ENCODE measurements at regions not wholly inside any gene's neighbourhood (a gene's known extent, or its start where the extent isn't known, plus 50 kb on each side); places are given as distances from the start of the nearest gene placed in this dataset.

DNA sequence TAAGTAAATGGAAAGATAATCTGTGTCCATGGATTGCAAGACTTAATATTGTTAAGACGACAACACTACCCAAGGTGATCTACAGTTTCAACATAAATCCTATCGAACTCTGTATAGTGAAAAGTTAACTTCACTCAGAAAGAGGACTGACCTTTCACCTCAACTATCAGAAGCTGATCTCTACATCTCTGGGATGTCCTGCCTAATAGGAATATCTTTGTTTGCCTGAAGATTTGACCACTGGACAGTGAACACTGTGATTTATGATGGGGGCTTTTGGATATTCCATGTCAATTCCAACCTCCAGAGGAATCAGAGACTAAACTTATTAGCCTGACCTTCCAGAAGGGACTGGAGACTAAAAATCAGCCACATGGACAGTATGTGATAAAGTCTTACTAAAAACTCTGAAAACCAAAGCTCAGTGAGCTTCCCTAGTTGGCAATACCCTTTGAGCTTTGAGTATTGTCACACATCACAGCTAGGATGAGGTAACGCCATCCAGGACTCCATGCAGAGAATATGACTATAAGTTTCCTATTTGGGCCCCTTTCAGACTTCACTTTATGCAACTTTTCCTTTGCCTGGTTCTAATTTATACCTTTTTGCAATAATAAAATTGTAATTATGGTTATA, 164.9 kb upstream of the SETMAR start:
- no peak for DNase-seq (ENCODE audit: low read depth, low spot score)
- TF ChIP-seq POLR2AphosphoS5 (IDR thresholded peaks at IDR 0.05; ENCODE audit: borderline replicate concordance, low read depth, low read length): no peak
- no peak for TF ChIP-seq EZH2 (IDR thresholded peaks at IDR 0.05)
- no peak for TF ChIP-seq FOXP2 (optimal IDR thresholded peaks at IDR 0.05; ENCODE audit: control extremely low read depth, extremely low read length, insufficient read depth)
- Histone ChIP-seq H3K27ac (no peak overlapping the region), H3K4me3 (no peak overlapping the region), H3K36me3 (ENCODE audit: insufficient read depth, low read length) (no peaks in the 10 kb centered on the region), H3K9me3 (ENCODE audit: low read depth, low read length) (no peaks in the 10 kb centered on the region), H3K9ac (ENCODE audit: insufficient read length) (no peak overlapping the region)

DNA sequence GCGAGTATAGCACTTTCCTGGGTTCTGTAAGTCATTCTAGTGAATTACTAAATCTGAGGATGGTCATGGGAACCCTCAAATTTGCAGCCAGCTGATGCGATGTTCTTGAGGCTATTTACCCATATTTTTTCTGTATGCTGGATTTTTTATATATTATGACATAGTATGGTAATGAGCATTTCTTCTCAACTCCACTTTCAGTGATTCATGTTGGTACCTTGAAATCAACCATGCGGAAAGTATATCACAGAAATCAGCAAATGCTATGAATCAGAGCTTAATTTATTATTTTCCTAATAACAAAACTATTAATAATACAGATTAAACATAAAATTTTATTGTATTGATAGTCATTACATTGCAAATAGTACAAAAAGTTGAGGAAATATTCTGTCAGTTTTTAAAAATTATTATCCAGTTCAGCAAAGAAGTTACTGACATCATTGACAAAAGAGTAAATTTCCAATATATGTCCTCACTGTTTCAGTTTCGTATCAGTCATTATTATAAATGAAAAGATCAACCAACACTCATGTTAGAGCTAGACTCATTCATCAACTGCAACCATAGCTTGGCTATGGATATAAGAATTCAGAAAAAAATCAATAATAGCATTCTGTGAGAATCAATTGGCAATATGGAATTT, 164.3 kb upstream of the SETMAR start:
- DNase-seq (ENCODE audit: low read depth, low spot score): no peak
- Histone ChIP-seq H3K9me3 (ENCODE audit: low read depth, low read length) (no peaks in the 10 kb centered on the region), H3K4me3 (no peak overlapping the region), H3K27ac (no peak overlapping the region), H3K36me3 (ENCODE audit: insufficient read depth, low read length) (no peaks in the 10 kb centered on the region), H3K9ac (ENCODE audit: insufficient read length) (no peak overlapping the region)
- TF ChIP-seq EZH2 (IDR thresholded peaks at IDR 0.05) (no peak), FOXP2 (optimal IDR thresholded peaks at IDR 0.05; ENCODE audit: control extremely low read depth, extremely low read length, insufficient read depth) (no peak), POLR2AphosphoS5 (IDR thresholded peaks at IDR 0.05; ENCODE audit: borderline replicate concordance, low read depth, low read length) (no peak)

DNA sequence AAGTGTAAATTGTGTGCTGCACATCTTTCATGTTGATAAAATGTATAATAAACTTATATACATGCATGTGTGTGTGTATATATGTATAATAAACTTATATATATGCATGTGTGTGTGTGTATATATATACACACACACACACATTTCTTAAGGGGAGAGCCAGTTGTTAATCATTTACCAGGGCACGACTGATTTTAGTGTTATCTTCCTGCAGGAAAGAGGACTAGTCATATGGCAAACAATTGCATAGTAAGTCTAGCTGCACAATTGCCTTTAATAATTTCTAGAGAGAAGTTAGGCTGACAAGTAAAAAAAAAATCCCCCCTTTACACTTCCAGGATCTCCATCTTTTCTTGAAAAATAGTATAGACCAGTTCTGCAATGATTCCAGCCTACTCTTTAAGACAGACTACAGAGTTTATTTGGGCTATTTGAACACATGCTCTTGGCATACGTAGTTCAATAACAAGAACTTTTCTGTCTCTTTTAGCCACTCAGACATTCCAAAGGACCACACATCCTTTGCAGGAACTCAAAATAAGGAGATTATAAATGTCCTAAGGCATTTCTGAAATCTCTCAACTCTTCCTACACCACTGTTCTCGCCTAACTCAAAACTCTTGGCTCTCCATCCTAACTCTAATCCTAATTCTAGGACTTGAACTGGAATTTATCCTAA, 163.6 kb upstream of the SETMAR start:
- Histone ChIP-seq H3K4me3 (no peak overlapping the region), H3K9ac (ENCODE audit: insufficient read length) (no peak overlapping the region), H3K27ac (no peak overlapping the region), H3K9me3 (ENCODE audit: low read depth, low read length) (no peaks in the 10 kb centered on the region), H3K36me3 (ENCODE audit: insufficient read depth, low read length) (no peaks in the 10 kb centered on the region)
- TF ChIP-seq POLR2AphosphoS5 (IDR thresholded peaks at IDR 0.05; ENCODE audit: borderline replicate concordance, low read depth, low read length) (no peak), EZH2 (IDR thresholded peaks at IDR 0.05) (no peak), FOXP2 (optimal IDR thresholded peaks at IDR 0.05; ENCODE audit: control extremely low read depth, extremely low read length, insufficient read depth) (no peak)
- no peak for DNase-seq (ENCODE audit: low read depth, low spot score)

DNA sequence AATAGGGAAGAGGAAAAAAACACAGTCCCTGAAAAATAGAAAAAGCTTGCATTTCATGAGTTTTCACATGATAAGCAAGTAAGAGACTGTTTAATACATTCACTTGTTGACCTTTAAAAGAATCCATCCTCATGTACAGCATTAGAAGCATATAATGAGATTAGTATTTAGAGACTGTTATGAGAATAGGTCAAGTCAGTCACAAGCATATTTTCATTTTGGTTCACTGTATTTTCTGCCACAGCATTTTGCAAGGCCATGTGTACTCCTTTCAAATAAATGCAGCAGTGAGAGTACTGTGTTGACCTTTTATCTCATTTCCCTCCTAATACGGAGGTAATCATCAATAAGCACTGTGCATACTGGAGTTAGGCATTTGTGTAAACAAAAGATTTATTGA, 162.2 kb upstream of the SETMAR start:
- no peaks in the 10 kb centered on the region for H3K9me3 ChIP-seq (ENCODE audit: low read depth, low read length)
- H3K4me3 ChIP-seq: no peak overlapping the region
- no peak overlapping the region for H3K27ac ChIP-seq
- no peak overlapping the region for H3K9ac ChIP-seq (ENCODE audit: insufficient read length)
- TF ChIP-seq EZH2 (IDR thresholded peaks at IDR 0.05): no peak
- no peak for TF ChIP-seq POLR2AphosphoS5 (IDR thresholded peaks at IDR 0.05; ENCODE audit: borderline replicate concordance, low read depth, low read length)
- no peak for TF ChIP-seq FOXP2 (optimal IDR thresholded peaks at IDR 0.05; ENCODE audit: control extremely low read depth, extremely low read length, insufficient read depth)
- no peaks in the 10 kb centered on the region for H3K36me3 ChIP-seq (ENCODE audit: insufficient read depth, low read length)
- DNase-seq (ENCODE audit: low read depth, low spot score): no peak

DNA sequence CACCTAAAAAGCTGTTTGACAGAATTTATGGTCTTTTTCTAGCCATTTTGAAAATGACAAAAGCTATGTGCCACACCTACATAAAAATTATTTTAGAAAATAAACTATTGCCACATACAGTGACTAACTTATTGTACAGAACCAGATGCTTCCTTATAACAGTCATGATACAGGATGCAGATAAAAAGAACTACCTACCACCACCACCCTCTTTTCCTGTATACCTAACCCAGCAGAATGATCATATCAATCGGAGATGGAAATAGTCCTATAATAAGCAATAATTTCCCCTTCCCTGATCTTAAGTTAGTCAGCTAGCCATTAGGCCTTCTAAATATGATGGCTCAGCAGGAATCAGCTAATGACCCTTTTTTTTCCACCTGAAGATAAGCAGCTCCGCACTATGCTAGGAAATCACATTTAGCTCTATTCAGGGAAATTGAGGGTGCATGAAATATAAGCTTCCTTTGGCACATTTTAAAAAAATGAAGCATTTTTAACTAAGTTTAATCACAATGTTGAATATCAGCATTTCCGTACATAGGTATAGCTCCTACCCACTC, 155.5 kb upstream of the SETMAR start:
- Histone ChIP-seq H3K9ac (ENCODE audit: insufficient read length) (no peak overlapping the region), H3K27ac (no peak overlapping the region), H3K4me3 (no peak overlapping the region), H3K36me3 (ENCODE audit: insufficient read depth, low read length) (no peaks in the 10 kb centered on the region), H3K9me3 (ENCODE audit: low read depth, low read length) (no peaks in the 10 kb centered on the region)
- DNase-seq (ENCODE audit: low read depth, low spot score): no peak
- TF ChIP-seq FOXP2 (optimal IDR thresholded peaks at IDR 0.05; ENCODE audit: control extremely low read depth, extremely low read length, insufficient read depth) (no peak), POLR2AphosphoS5 (IDR thresholded peaks at IDR 0.05; ENCODE audit: borderline replicate concordance, low read depth, low read length) (no peak), EZH2 (IDR thresholded peaks at IDR 0.05) (no peak)

DNA sequence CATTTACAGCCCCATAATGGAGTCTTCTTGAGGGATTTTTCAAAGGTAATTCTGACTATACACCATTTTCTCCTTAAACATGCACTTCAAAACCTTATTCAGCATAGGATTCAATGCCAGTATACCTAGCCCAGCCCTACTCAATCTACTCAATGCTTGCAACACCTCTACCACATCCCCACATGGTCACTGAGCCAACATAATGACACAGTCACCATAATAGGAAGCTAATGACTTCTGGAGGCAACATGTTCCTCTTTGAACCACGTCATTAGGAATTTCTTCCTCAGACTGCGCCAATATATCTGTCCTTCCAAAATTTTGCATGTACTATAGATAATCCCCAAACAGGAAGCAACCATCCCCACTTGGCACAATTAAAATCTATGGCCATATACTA, 153.9 kb upstream of the SETMAR start:
- no peaks in the 10 kb centered on the region for H3K9me3 ChIP-seq (ENCODE audit: low read depth, low read length)
- H3K4me3 ChIP-seq: no peak overlapping the region
- TF ChIP-seq EZH2 (IDR thresholded peaks at IDR 0.05): no peak
- no peak for TF ChIP-seq POLR2AphosphoS5 (IDR thresholded peaks at IDR 0.05; ENCODE audit: borderline replicate concordance, low read depth, low read length)
- TF ChIP-seq FOXP2 (optimal IDR thresholded peaks at IDR 0.05; ENCODE audit: control extremely low read depth, extremely low read length, insufficient read depth): no peak
- H3K27ac ChIP-seq: no peak overlapping the region
- no peak for DNase-seq (ENCODE audit: low read depth, low spot score)
- no peak overlapping the region for H3K9ac ChIP-seq (ENCODE audit: insufficient read length)
- H3K36me3 ChIP-seq (ENCODE audit: insufficient read depth, low read length): no peaks in the 10 kb centered on the region

DNA sequence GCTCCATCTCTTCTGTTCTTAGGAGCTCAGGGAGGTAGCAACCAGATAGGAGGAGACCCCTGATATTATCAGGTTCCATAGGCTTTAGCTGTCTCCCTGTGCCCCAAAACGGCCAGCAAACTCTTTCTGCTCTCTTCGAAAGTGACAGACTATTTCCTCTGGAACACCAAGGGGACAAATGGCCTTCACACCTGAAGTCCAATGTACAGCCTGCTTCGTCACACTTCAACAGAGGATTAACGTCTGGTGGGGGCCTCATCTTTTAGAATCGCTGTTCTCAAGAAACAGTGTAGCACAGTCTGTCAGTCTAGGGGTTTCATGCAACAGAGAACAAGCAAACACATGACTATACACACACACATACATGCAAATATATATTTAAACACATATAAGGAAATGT, 152.4 kb upstream of the SETMAR start:
- DNase-seq (ENCODE audit: low read depth, low spot score): no peak
- H3K9ac ChIP-seq (ENCODE audit: insufficient read length): no peak overlapping the region
- no peak overlapping the region for H3K4me3 ChIP-seq
- TF ChIP-seq FOXP2 (optimal IDR thresholded peaks at IDR 0.05; ENCODE audit: control extremely low read depth, extremely low read length, insufficient read depth): no peak
- no peak for TF ChIP-seq EZH2 (IDR thresholded peaks at IDR 0.05)
- no peak for TF ChIP-seq POLR2AphosphoS5 (IDR thresholded peaks at IDR 0.05; ENCODE audit: borderline replicate concordance, low read depth, low read length)
- no peaks in the 10 kb centered on the region for H3K9me3 ChIP-seq (ENCODE audit: low read depth, low read length)
- H3K27ac ChIP-seq: no peak overlapping the region
- H3K36me3 ChIP-seq (ENCODE audit: insufficient read depth, low read length): no peaks in the 10 kb centered on the region

DNA sequence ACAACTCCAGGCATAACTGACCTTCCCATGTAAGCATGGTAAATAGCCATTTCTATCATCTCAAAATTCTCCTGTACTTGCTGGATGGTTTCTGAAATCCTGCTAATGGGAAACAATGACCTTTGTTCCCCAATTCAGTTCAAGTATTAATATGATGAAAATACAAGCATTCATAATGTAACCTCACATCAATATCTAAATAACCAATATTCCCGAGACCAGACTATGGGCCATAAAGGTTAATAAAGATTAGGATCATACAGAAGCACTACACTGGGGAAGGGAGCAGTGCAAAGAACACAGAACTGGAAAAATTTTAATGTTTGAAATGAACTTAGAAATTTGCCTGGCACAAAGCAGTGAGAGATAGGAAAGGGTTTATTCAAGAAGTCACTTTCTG, 151.3 kb upstream of the SETMAR start:
- Histone ChIP-seq H3K4me3 (no peak overlapping the region), H3K9ac (ENCODE audit: insufficient read length) (no peak overlapping the region), H3K27ac (no peak overlapping the region), H3K9me3 (ENCODE audit: low read depth, low read length) (no peaks in the 10 kb centered on the region), H3K36me3 (ENCODE audit: insufficient read depth, low read length) (no peaks in the 10 kb centered on the region)
- TF ChIP-seq POLR2AphosphoS5 (IDR thresholded peaks at IDR 0.05; ENCODE audit: borderline replicate concordance, low read depth, low read length) (no peak), EZH2 (IDR thresholded peaks at IDR 0.05) (no peak), FOXP2 (optimal IDR thresholded peaks at IDR 0.05; ENCODE audit: control extremely low read depth, extremely low read length, insufficient read depth) (no peak)
- no peak for DNase-seq (ENCODE audit: low read depth, low spot score)
